Peyer's patch (tissue), 4 donors: ENCODE measurements at regions not wholly inside any gene's neighbourhood (a gene's known extent, or its start where the extent isn't known, plus 50 kb on each side); places are given as distances from the start of the nearest gene placed in this dataset.

Experiments used
- DNase-seq, 3 donors: peaks; one replicate each; pipeline ENCODE4 v3.0.0-alpha.2; 2017 to 2019
- H3K27ac ChIP-seq, 4 donors: fragments of 200-600 bp; sonication (generic); one replicate each; pipeline ENCODE4 v1.5.1; 2016 to 2019
- H3K27me3 ChIP-seq, 2 donors: fragments of 200-600 bp; sonication (generic); one replicate each; pipeline ENCODE4 v1.5.1; 2019
- H3K36me3 ChIP-seq, 3 donors: fragments of 200-600 bp; sonication (generic); one replicate each; pipeline ENCODE4 v1.5.1; 2016 to 2019
- H3K4me1 ChIP-seq, 4 donors: fragments of 200-600 bp; sonication (generic); one replicate each; pipeline ENCODE4 v1.5.1; 2016 to 2019
- H3K4me3 ChIP-seq, 4 donors: fragments of 200-600 bp; sonication (generic); 1 replicate in 3 of 4; 2 replicates in 1 of 4; pipeline ENCODE4 v1.5.1; 2016 to 2019; ENCODE audit warnings: mild to moderate bottlenecking in 1 of 4
- H3K9me3 ChIP-seq, 4 donors: fragments of 200-600 bp; sonication (generic); one replicate each; pipeline ENCODE4 v1.5.1; 2016 to 2019; ENCODE audit warnings: mild to moderate bottlenecking in 1 of 4
- CTCF ChIP-seq, 6 experiments: fragments of 450-650 bp in 4 of 6; fragments of 200-600 bp in 2 of 6; sonication (generic) in 1 of 6; IDR thresholded peaks; one replicate each; pipeline ENCODE4 v1.5.1; 2017 to 2019; ENCODE audit warnings: antibody characterized with exemption in 6 of 6, mild to moderate bottlenecking in 3 of 6, moderate library complexity in 1 of 6
- POLR2A ChIP-seq, 2 donors: fragments of 450-650 bp; IDR thresholded peaks; one replicate each; pipeline ENCODE4 v1.5.1; 2017; ENCODE audit warnings: antibody characterized with exemption in 2 of 2, mild to moderate bottlenecking in 2 of 2, moderate library complexity in 2 of 2

- no peak for DNase-seq
These were observed 51.6 kb upstream of the MGMT start for GRCh38 chr10:129415215-129416140.

GRCh38 chr10:129416155-129416554, 50.9 kb upstream of the MGMT start:
- no peaks in the 10 kb centered on the region for H3K9me3 ChIP-seq
- TF ChIP-seq CTCF (IDR thresholded peaks at IDR 0.05): no peak
- TF ChIP-seq POLR2A (IDR thresholded peaks at IDR 0.05): no peak
- no peaks in the 10 kb centered on the region for H3K27me3 ChIP-seq
- no peak overlapping the region for H3K27ac ChIP-seq
- H3K4me3 ChIP-seq: no peak overlapping the region
- no peaks in the 10 kb centered on the region for H3K4me1 ChIP-seq
- no peaks in the 10 kb centered on the region for H3K36me3 ChIP-seq
- no peak for DNase-seq

More at GRCh38 chr10:129415215-129416140, 51.6 kb upstream of the MGMT start:
- H3K27ac ChIP-seq: no peak overlapping the region
- no peaks in the 10 kb centered on the region for H3K36me3 ChIP-seq
- H3K4me3 ChIP-seq: no peak overlapping the region
- no peaks in the 10 kb centered on the region for H3K9me3 ChIP-seq
- H3K27me3 ChIP-seq: no peaks in the 10 kb centered on the region
- TF ChIP-seq POLR2A (IDR thresholded peaks at IDR 0.05): no peak
- TF ChIP-seq CTCF (IDR thresholded peaks at IDR 0.05): no peak
- H3K4me1 ChIP-seq: no peaks in the 10 kb centered on the region

- TF ChIP-seq POLR2A (IDR thresholded peaks at IDR 0.05) (no peak), CTCF (IDR thresholded peaks at IDR 0.05) (no peak)
- no peak for DNase-seq
- Histone ChIP-seq H3K4me3 (no peak overlapping the region), H3K27ac (no peak overlapping the region), H3K36me3 (no peaks in the 10 kb centered on the region), H3K4me1 (no peaks in the 10 kb centered on the region), H3K9me3 (no peaks in the 10 kb centered on the region), H3K27me3 (no peaks in the 10 kb centered on the region)
These were observed 49.9 kb upstream of the MGMT start for GRCh38 chr10:129416956-129417765.
